H1 (cell line): ENCODE measurements at regions not wholly inside any gene's neighbourhood (a gene's known extent, or its start where the extent isn't known, plus 50 kb on each side); places are given as distances from the start of the nearest gene placed in this dataset.

Experiments used
- CTCF ChIA-PET: fragments of 300-600 bp; sonication (Branson Sonifier 250); formaldehyde crosslinking; loops from one replicate; lab custom pipeline; 2021; ENCODE audit not compliant: partially characterized antibody; lab: Charles Lee
- POLR2A ChIA-PET: fragments of 300-600 bp; sonication (Branson Sonifier 250); formaldehyde crosslinking; loops from one replicate; lab custom pipeline; 2021; ENCODE audit warnings: inconsistent platforms; ENCODE audit not compliant: partially characterized antibody; lab: Charles Lee
- DNase-seq, 2 experiments: peaks; one replicate each; pipeline versions ENCODE4 v3.0.0 to v3.0.0-alpha.2; 2010 to 2022; ENCODE audit warnings: low spot score in 2 of 2, low read depth in 1 of 2, mixed read lengths in 1 of 2
- FAIRE-seq: peaks from 2 replicates; lab custom pipeline; 2011; peaks lifted over from hg19 to GRCh38; lab: Jason Lieb, UNC
- H2AFZ ChIP-seq: 2 replicates; pipeline ENCODE4 v1.8.1; 2012; ENCODE audit warnings: low read length, inconsistent platforms
- H2AK5ac ChIP-seq: 2 replicates; pipeline ENCODE4 v1.6.1; 2013; ENCODE audit warnings: low read depth, low read length
- H2BK120ac ChIP-seq: replicated peaks from 2 replicates; pipeline ENCODE3; 2013; ENCODE audit warnings: low read depth, low read length, inconsistent platforms
- H2BK12ac ChIP-seq: 2 replicates; pipeline ENCODE4 v1.6.1; 2013; ENCODE audit warnings: low read depth, low read length
- H2BK15ac ChIP-seq: 2 replicates; pipeline ENCODE4 v1.6.1; 2013; ENCODE audit warnings: low read length
- H2BK20ac ChIP-seq: 2 replicates; pipeline ENCODE4 v1.6.1; 2013; ENCODE audit warnings: low read length
- H2BK5ac ChIP-seq: 2 replicates; pipeline ENCODE4 v1.6.1; 2013; ENCODE audit warnings: low read depth, low read length
- H3K14ac ChIP-seq: 2 replicates; pipeline ENCODE4 v1.6.1; 2013; ENCODE audit warnings: inconsistent platforms; ENCODE audit not compliant: insufficient read length
- H3K18ac ChIP-seq: 2 replicates; pipeline ENCODE4 v1.6.1; 2013; ENCODE audit warnings: low read length; ENCODE audit errors: extremely low read depth
- H3K23ac ChIP-seq: 2 replicates; pipeline ENCODE4 v1.6.1; 2013; ENCODE audit warnings: inconsistent platforms; ENCODE audit not compliant: insufficient read length
- H3K23me2 ChIP-seq: 2 replicates; pipeline ENCODE4 v1.6.1; 2013; ENCODE audit warnings: low read depth, low read length
- H3K27ac ChIP-seq: 2 replicates; pipeline ENCODE4 v1.6.1; 2011; ENCODE audit warnings: low read depth, low read length, inconsistent platforms
- H3K27me3 ChIP-seq, 4 experiments: replicated peaks in 1 of 4; 1 replicate in 1 of 4; 2 replicates in 3 of 4; pipeline versions ENCODE4 v1.6.1 to v1.8.1; 2011 to 2013; ENCODE audit warnings: low read length in 3 of 4, mild to moderate bottlenecking in 3 of 4, inconsistent platforms in 2 of 4, mixed read lengths in 2 of 4, moderate library complexity in 1 of 4; ENCODE audit not compliant: control insufficient read depth in 3 of 4, insufficient read depth in 3 of 4; ENCODE audit errors: extremely low read depth in 1 of 4
- H3K36me3 ChIP-seq, 4 experiments: 2 replicates each; pipeline versions ENCODE4 v1.6.1 to v1.8.1; 2011 to 2013; ENCODE audit warnings: mild to moderate bottlenecking in 4 of 4, low read length in 3 of 4, moderate library complexity in 2 of 4, control low read depth in 1 of 4, inconsistent platforms in 1 of 4; ENCODE audit not compliant: insufficient read depth in 4 of 4, control insufficient read depth in 2 of 4
- H3K4ac ChIP-seq: replicated peaks from 2 replicates; pipeline ENCODE3; 2013; ENCODE audit warnings: low read length, low read depth, mixed read lengths, inconsistent platforms; ENCODE audit not compliant: insufficient read length
- H3K4me1 ChIP-seq, 4 experiments: replicated peaks in 1 of 4; 1 replicate in 1 of 4; 2 replicates in 3 of 4; pipeline versions ENCODE4 v1.6.1 to v1.8.1; 2011 to 2013; ENCODE audit warnings: low read length in 3 of 4, inconsistent platforms in 2 of 4, mixed read lengths in 1 of 4; ENCODE audit not compliant: insufficient read depth in 4 of 4, control insufficient read depth in 3 of 4
- H3K4me2 ChIP-seq, 2 experiments: 2 replicates each; pipeline versions ENCODE4 v1.6.1 to v1.8.1; 2011 to 2013; ENCODE audit warnings: low read depth in 2 of 2, low read length in 2 of 2, control low read depth in 1 of 2, inconsistent platforms in 1 of 2, mild to moderate bottlenecking in 1 of 2; ENCODE audit not compliant: insufficient read depth in 1 of 2
- H3K4me3 ChIP-seq, 4 experiments: fragments of 200-600, 300-600 bp in 1 of 4; sonication (generic), shearing (Covaris generic), sonication (Bioruptor Twin) in 1 of 4; 2 replicates each; pipeline versions ENCODE4 v1.5.1 to v1.8.1; 2011 to 2016; ENCODE audit warnings: low read length in 4 of 4, low read depth in 3 of 4, control low read depth in 2 of 4, inconsistent platforms in 2 of 4, mild to moderate bottlenecking in 2 of 4, mixed read lengths in 1 of 4, moderate library complexity in 1 of 4; ENCODE audit not compliant: insufficient read depth in 2 of 4; ENCODE audit errors: extremely low read depth in 1 of 4
- H3K56ac ChIP-seq: replicated peaks from 2 replicates; pipeline ENCODE3; 2013; ENCODE audit warnings: low read depth, mild to moderate bottlenecking, mixed read lengths, low read length, inconsistent platforms; ENCODE audit not compliant: insufficient read length
- H3K79me1 ChIP-seq: 2 replicates; pipeline ENCODE4 v1.6.1; 2013; ENCODE audit warnings: low read depth, low read length, control low read depth
- H3K79me2 ChIP-seq, 2 experiments: 2 replicates each; pipeline versions ENCODE4 v1.6.1 to v1.8.1; 2012 to 2013; ENCODE audit warnings: low read length in 2 of 2, mild to moderate bottlenecking in 2 of 2, inconsistent platforms in 1 of 2; ENCODE audit not compliant: insufficient read depth in 2 of 2, control insufficient read depth in 1 of 2
- H3K9ac ChIP-seq, 4 experiments: replicated peaks in 1 of 4; 1 replicate in 1 of 4; 2 replicates in 3 of 4; pipeline versions ENCODE4 v1.6.1 to v1.8.1; 2011 to 2013; ENCODE audit warnings: low read depth in 3 of 4, low read length in 3 of 4, control low read depth in 2 of 4, mild to moderate bottlenecking in 2 of 4, moderate library complexity in 2 of 4, inconsistent platforms in 1 of 4; ENCODE audit errors: extremely low read depth in 1 of 4
- H3K9me3 ChIP-seq, 2 experiments: 2 replicates each; pipeline versions ENCODE4 v1.6.1 to v1.8.1; 2012 to 2013; ENCODE audit warnings: mild to moderate bottlenecking in 2 of 2, moderate library complexity in 2 of 2, control low read depth in 1 of 2, inconsistent platforms in 1 of 2, low read depth in 1 of 2, low read length in 1 of 2, mixed read lengths in 1 of 2; ENCODE audit not compliant: insufficient read depth in 2 of 2
- H4K20me1 ChIP-seq, 2 experiments: replicated peaks in 1 of 2; 2 replicates each; pipeline versions ENCODE3 to v1.8.1; 2011 to 2013; ENCODE audit warnings: inconsistent platforms in 2 of 2, low read length in 2 of 2, mild to moderate bottlenecking in 1 of 2; ENCODE audit not compliant: insufficient read depth in 2 of 2, control insufficient read depth in 1 of 2
- H4K5ac ChIP-seq: 2 replicates; pipeline ENCODE4 v1.6.1; 2013; ENCODE audit warnings: low read length, low read depth, mixed read lengths, inconsistent platforms; ENCODE audit not compliant: insufficient read length
- H4K8ac ChIP-seq: 2 replicates; pipeline ENCODE4 v1.8.0; 2013; ENCODE audit warnings: mild to moderate bottlenecking, moderate library complexity, low read length, inconsistent platforms; ENCODE audit not compliant: insufficient read depth; ENCODE audit errors: extremely low read depth
- H4K91ac ChIP-seq: replicated peaks from 2 replicates; pipeline ENCODE3; 2013; ENCODE audit warnings: low read length, mixed read lengths, inconsistent platforms; ENCODE audit not compliant: insufficient read length
- ASH2L ChIP-seq: fragments of 200-600, 300-600 bp; sonication (generic); IDR thresholded peaks from one replicate; pipeline ENCODE4 v1.7.1; 2017; ENCODE audit warnings: low read length
- BACH1 ChIP-seq: IDR thresholded peaks from 2 replicates; pipeline ENCODE4 v1.6.1; 2012; ENCODE audit warnings: low read length, improper control_type of control experiment
- BRCA1 ChIP-seq: IDR thresholded peaks from 2 replicates; pipeline ENCODE4 v1.6.1; 2012; ENCODE audit warnings: low read depth, low read length, improper control_type of control experiment
- CBX8 ChIP-seq: fragments of 300-800, 300-1000 bp; sonication (generic); IDR thresholded peaks from 2 replicates; pipeline ENCODE4 v1.7.1; 2016; ENCODE audit warnings: low read depth, low read length, borderline replicate concordance
- CREB1 ChIP-seq: IDR thresholded peaks from 2 replicates; pipeline ENCODE4 v1.6.1; 2012; ENCODE audit warnings: inconsistent platforms
- EP300 ChIP-seq, 2 experiments: IDR thresholded peaks; 1 replicate in 1 of 2; 2 replicates in 1 of 2; pipeline ENCODE4 v1.6.1; 2011 to 2012; ENCODE audit warnings: low read depth in 2 of 2, low read length in 2 of 2, mild to moderate bottlenecking in 2 of 2, borderline replicate concordance in 1 of 2, inconsistent platforms in 1 of 2, moderate library complexity in 1 of 2
- EZH2 ChIP-seq: fragments of 200-600 bp; sonication (generic); IDR thresholded peaks from 2 replicates; pipeline ENCODE4 v1.7.1; 2012; ENCODE audit warnings: low read depth, mild to moderate bottlenecking, moderate library complexity, low read length, inconsistent platforms; ENCODE audit not compliant: severe bottlenecking
- JUN ChIP-seq: IDR thresholded peaks from 2 replicates; pipeline ENCODE4 v1.6.1; 2011; ENCODE audit warnings: low read depth, mild to moderate bottlenecking, improper control_type of control experiment, low read length
- NANOG ChIP-seq: IDR thresholded peaks from 2 replicates; pipeline ENCODE4 v1.6.1; 2011; ENCODE audit warnings: low read length, low read depth, mild to moderate bottlenecking, inconsistent platforms; ENCODE audit not compliant: insufficient read depth, poor library complexity, severe bottlenecking
- NRF1 ChIP-seq: IDR thresholded peaks from 2 replicates; pipeline ENCODE4 v1.6.1; 2011; ENCODE audit warnings: mild to moderate bottlenecking, low read depth, low read length, improper control_type of control experiment
- PHF8 ChIP-seq: fragments of 200-600 bp; sonication (generic); conservative IDR thresholded peaks from 2 replicates; pipeline ENCODE4 v1.7.1; 2012; ENCODE audit warnings: low read depth, mild to moderate bottlenecking, inconsistent platforms, low read length, moderate library complexity
- SAP30 ChIP-seq: fragments of 300-600 bp; sonication (generic); IDR thresholded peaks from 2 replicates; pipeline ENCODE4 v1.7.1; 2012; ENCODE audit warnings: low read length, moderate library complexity, mild to moderate bottlenecking, inconsistent platforms; ENCODE audit not compliant: insufficient read depth, insufficient replicate concordance
- SP4 ChIP-seq: IDR thresholded peaks from 2 replicates; pipeline ENCODE4 v1.6.1; 2012; ENCODE audit warnings: low read length, inconsistent platforms
- SUZ12 ChIP-seq: fragments of 200-600 bp; sonication (generic); IDR thresholded peaks from 2 replicates; pipeline ENCODE4 v1.6.1; 2012; ENCODE audit warnings: mild to moderate bottlenecking, inconsistent platforms, low read length, moderate library complexity, mixed read lengths
- ZNF274 ChIP-seq: IDR thresholded peaks from 2 replicates; pipeline ENCODE4 v1.7.0; 2012; ENCODE audit warnings: low read length, borderline replicate concordance; ENCODE audit errors: extremely low read depth
- WGBS, 2 experiments: shearing (Covaris generic) in 1 of 2; methylation state at CpG; one replicate each; pipeline versions ENCODE4 v1.1.6 to v1.1.7; 2013 to 2015; ENCODE audit warnings: low lambda C conversion rate in 2 of 2, mixed read lengths in 2 of 2, inconsistent platforms in 1 of 2, low coverage in 1 of 2, missing lambda C conversion rate in 1 of 2; ENCODE audit not compliant: insufficient replicate concordance in 2 of 2, insufficient coverage in 1 of 2, insufficient read length in 1 of 2; ENCODE audit errors: extremely low coverage in 1 of 2, missing lambda C conversion rate in 1 of 2; 5-methylcytosine and 5-hydroxymethylcytosine counted together

GRCh38 chr1:164466001-164466421, 93.0 kb upstream of the PBX1 start:
- H2BK15ac ChIP-seq = no peak overlapping the region
- FAIRE-seq (no peak), DNase-seq (no peak)
- H3K14ac ChIP-seq = no peak overlapping the region
- POLR2A ChIA-PET = no interaction called here
- CTCF ChIA-PET = no interaction called here
- no peak overlapping the region for H3K9ac ChIP-seq
- 91% methylated on average over 5 of the region's 5 CpGs; no CpG with 5 or more reads in 1 of the 2 experiments for WGBS, 2 experiments
- no peak overlapping the region for H2AFZ ChIP-seq
- H3K4me3 ChIP-seq = no peak overlapping the region
- no peaks in the 10 kb centered on the region for H3K4me1 ChIP-seq
- no peak overlapping the region for H3K56ac ChIP-seq
- no peak overlapping the region for H3K18ac ChIP-seq
- no peak overlapping the region for H3K27ac ChIP-seq
- no peak overlapping the region for H4K91ac ChIP-seq
- H4K5ac ChIP-seq = no peak overlapping the region
- H4K8ac ChIP-seq = no peak overlapping the region
- no peaks in the 10 kb centered on the region for H3K79me1 ChIP-seq
- no peaks in the 10 kb centered on the region for H3K36me3 ChIP-seq
- H2BK12ac ChIP-seq = no peak overlapping the region
- no peak overlapping the region for H3K4me2 ChIP-seq
- H4K20me1 ChIP-seq = no peaks in the 10 kb centered on the region
- no peak overlapping the region for H3K4ac ChIP-seq
- no peaks in the 10 kb centered on the region for H3K79me2 ChIP-seq
- no peak overlapping the region for H2BK5ac ChIP-seq
- H3K9me3 ChIP-seq = no peaks in the 10 kb centered on the region
- no peak overlapping the region for H2BK20ac ChIP-seq
- no peak overlapping the region for H2AK5ac ChIP-seq
- H2BK120ac ChIP-seq = no peak overlapping the region
- H3K23me2 ChIP-seq = no peaks in the 10 kb centered on the region
- no peaks in the 10 kb centered on the region for H3K27me3 ChIP-seq
- no peak overlapping the region for H3K23ac ChIP-seq
- TF ChIP-seq ASH2L (no peak), EZH2 (no peak), NRF1 (no peak), SP4 (no peak), BACH1 (no peak), CREB1 (no peak), JUN (no peak), SAP30 (no peak), BRCA1 (no peak), PHF8 (no peak), CBX8 (no peak), EP300 (IDR thresholded peaks at IDR 0.05; ENCODE audit: borderline replicate concordance in 1 of 2, low read depth in 2 of 2, low read length in 2 of 2) (no peak), NANOG (no peak), SUZ12 (no peak), ZNF274 (no peak)
